Hippocampal formation (tissue), 2 donors: ENCODE measurements at regions not wholly inside any gene's neighbourhood (a gene's known extent, or its start where the extent isn't known, plus 50 kb on each side); places are given as distances from the start of the nearest gene placed in this dataset.
"Not testable (repeated sequence)": the region's sequence is repeated elsewhere in the genome, so short reads cannot be mapped to it uniquely, and the experiment has no call there.

Experiments used
- DNase-seq, 2 donors: peaks; one replicate each; lab custom pipeline; 2025; lab: John Stamatoyannopoulos, UW

GRCh38 chr12:60194678-60195077 lies 598.8 kb downstream of the SLC16A7 start:
- DNase-seq: no peak

GRCh38 chr12:60195483-60195882 lies 599.7 kb downstream of the SLC16A7 start:
- no peak for DNase-seq

- DNase-seq: no peak
Observed at GRCh38 chr12:60196366-60196765, 600.5 kb downstream of the SLC16A7 start.

- DNase-seq: no peak
Observed at GRCh38 chr12:60197589-60197988, 601.8 kb downstream of the SLC16A7 start.

- DNase-seq: no peak
Observed at GRCh38 chr12:60201891-60202290, 606.1 kb downstream of the SLC16A7 start.

GRCh38 chr12:60205500-60205899 lies 609.7 kb downstream of the SLC16A7 start:
- DNase-seq: no peak

- no peak for DNase-seq
Observed at GRCh38 chr12:60209521-60209920, 613.7 kb downstream of the SLC16A7 start.

- DNase-seq: no peak
Observed at GRCh38 chr12:60209933-60210332, 614.1 kb downstream of the SLC16A7 start.

GRCh38 chr12:60210756-60211155 lies 614.9 kb downstream of the SLC16A7 start:
- DNase-seq: no peak

- no peak for DNase-seq
Observed at GRCh38 chr12:60211244-60211643, 615.4 kb downstream of the SLC16A7 start.

- DNase-seq: no peak
Observed at GRCh38 chr12:60212159-60213000, 616.6 kb downstream of the SLC16A7 start.

GRCh38 chr12:60213272-60213671 lies 617.4 kb downstream of the SLC16A7 start:
- DNase-seq: not testable (repeated sequence)

GRCh38 chr12:60216226-60216625 lies 620.4 kb downstream of the SLC16A7 start:
- DNase-seq: no peak

GRCh38 chr12:60223242-60223641 lies 627.4 kb downstream of the SLC16A7 start:
- DNase-seq: no peak

- no peak for DNase-seq
Observed at GRCh38 chr12:60225216-60226000, 629.6 kb downstream of the SLC16A7 start.

GRCh38 chr12:60227916-60228315 lies 632.1 kb downstream of the SLC16A7 start:
- DNase-seq: no peak

- DNase-seq: no peak
Observed at GRCh38 chr12:60230056-60230455, 634.2 kb downstream of the SLC16A7 start.

- no peak for DNase-seq
Observed at GRCh38 chr12:60231303-60231702, 635.5 kb downstream of the SLC16A7 start.

- DNase-seq: no peak
Observed at GRCh38 chr12:60231976-60232907, 636.4 kb downstream of the SLC16A7 start.

GRCh38 chr12:60234611-60235195 lies 638.9 kb downstream of the SLC16A7 start:
- not testable (repeated sequence) for DNase-seq

GRCh38 chr12:60235261-60235660 lies 639.4 kb downstream of the SLC16A7 start:
- no peak for DNase-seq

- DNase-seq: not testable (repeated sequence)
Observed at GRCh38 chr12:60236416-60236815, 640.6 kb downstream of the SLC16A7 start.
